Transverse colon (tissue), 3 donors: ENCODE measurements at regions not wholly inside any gene's neighbourhood (a gene's known extent, or its start where the extent isn't known, plus 50 kb on each side); places are given as distances from the start of the nearest gene placed in this dataset.

Source experiments
- CTCF ChIP-seq, 5 experiments: fragments of 200-600 bp in 3 of 5; fragments of 450-650 bp in 2 of 5; sonication (generic) in 3 of 5; IDR thresholded peaks; 1 replicate in 2 of 5; 2 replicates in 3 of 5; pipeline ENCODE4 v1.5.1; 2016 to 2017; ENCODE audit warnings: antibody characterized with exemption in 5 of 5, inconsistent platforms in 3 of 5, mild to moderate bottlenecking in 2 of 5, moderate library complexity in 1 of 5
- POLR2A ChIP-seq: fragments of 450-650 bp; IDR thresholded peaks from one replicate; pipeline ENCODE4 v1.6.1; 2016; ENCODE audit warnings: antibody characterized with exemption, mild to moderate bottlenecking, moderate library complexity

- TF ChIP-seq CTCF (IDR thresholded peaks at IDR 0.05): no peak
- no peak for TF ChIP-seq POLR2A
Observed at GRCh38 chr18:71529703-71530303, 1014.3 kb downstream of the CBLN2 start.
